Stimulated activated naive CD8-positive, alpha-beta T cell treated with anti-CD3 and anti-CD28 coated beads, Interleukin-15, Interleukin-2, amounts not matched to agents 100 ng/mL and 50 ng/mL, for 24 hours (primary cell): ENCODE measurements at regions not wholly inside any gene's neighbourhood (a gene's known extent, or its start where the extent isn't known, plus 50 kb on each side); places are given as distances from the start of the nearest gene placed in this dataset.

ENCODE experiments used
- H3K27ac Mint-ChIP-seq: one replicate; pipeline ENCODE4 v1.8.0; 2021; ENCODE audit warnings: mild to moderate bottlenecking, mixed read lengths
- H3K27me3 Mint-ChIP-seq: one replicate; pipeline ENCODE4 v1.8.0; 2021; ENCODE audit warnings: mixed read lengths
- H3K36me3 Mint-ChIP-seq: one replicate; pipeline ENCODE4 v1.8.0; 2021; ENCODE audit warnings: low read depth, mixed read lengths
- H3K4me1 Mint-ChIP-seq: one replicate; pipeline ENCODE4 v1.8.0; 2021; ENCODE audit warnings: low read depth, mixed read lengths
- H3K4me3 Mint-ChIP-seq: one replicate; pipeline ENCODE4 v1.8.0; 2021; ENCODE audit warnings: mild to moderate bottlenecking, mixed read lengths
- H3K9me3 Mint-ChIP-seq: one replicate; pipeline ENCODE4 v1.8.0; 2021; ENCODE audit warnings: mixed read lengths

DNA sequence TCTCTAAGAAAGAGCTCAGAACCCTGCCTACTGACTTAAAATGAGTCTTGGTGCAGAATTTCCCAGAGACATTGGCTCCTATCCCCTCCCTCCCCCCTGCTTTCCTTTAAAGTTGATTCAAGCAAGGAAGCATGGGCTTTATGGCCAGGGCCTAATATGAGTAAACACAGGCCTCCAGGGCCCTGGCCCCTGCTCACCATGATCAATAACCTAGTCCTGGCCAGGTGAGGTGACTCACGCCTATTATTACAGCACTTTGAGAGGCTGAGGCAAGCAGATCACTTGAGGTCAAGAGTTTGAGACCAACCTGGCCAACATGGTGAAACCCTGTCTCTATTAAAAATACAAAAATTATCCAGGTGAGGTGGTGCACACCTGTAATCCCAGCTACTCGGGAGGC is 165.1 kb upstream of the TMCC3 start:
- Mint-ChIP-seq H3K4me1 (peaks cover 12% of the 10 kb centered on the region), H3K4me3 (peak overlapping the region; percentile 35), H3K27me3 (no peaks in the 10 kb centered on the region), H3K36me3 (peaks cover 21% of the 10 kb centered on the region), H3K9me3 (peaks cover 27% of the 10 kb centered on the region), H3K27ac (peak overlapping the region; percentile 23)

GRCh38 chr12:94813314-94813713 is 163.0 kb upstream of the TMCC3 start:
- no peak overlapping the region for H3K4me3 Mint-ChIP-seq
- H3K27me3 Mint-ChIP-seq, result no peaks in the 10 kb centered on the region
- H3K36me3 Mint-ChIP-seq, result peaks cover 28% of the 10 kb centered on the region
- no peak overlapping the region for H3K27ac Mint-ChIP-seq
- peaks cover 4% of the 10 kb centered on the region for H3K4me1 Mint-ChIP-seq
- H3K9me3 Mint-ChIP-seq, result peaks cover 33% of the 10 kb centered on the region

- H3K9me3 Mint-ChIP-seq, result peaks cover 33% of the 10 kb centered on the region
- peaks cover 4% of the 10 kb centered on the region for H3K4me1 Mint-ChIP-seq
- no peak overlapping the region for H3K27ac Mint-ChIP-seq
- H3K36me3 Mint-ChIP-seq, result peaks cover 28% of the 10 kb centered on the region
- H3K4me3 Mint-ChIP-seq, result no peak overlapping the region
- no peaks in the 10 kb centered on the region for H3K27me3 Mint-ChIP-seq
Measured at GRCh38 chr12:94812345-94812744, 162.0 kb upstream of the TMCC3 start.

DNA sequence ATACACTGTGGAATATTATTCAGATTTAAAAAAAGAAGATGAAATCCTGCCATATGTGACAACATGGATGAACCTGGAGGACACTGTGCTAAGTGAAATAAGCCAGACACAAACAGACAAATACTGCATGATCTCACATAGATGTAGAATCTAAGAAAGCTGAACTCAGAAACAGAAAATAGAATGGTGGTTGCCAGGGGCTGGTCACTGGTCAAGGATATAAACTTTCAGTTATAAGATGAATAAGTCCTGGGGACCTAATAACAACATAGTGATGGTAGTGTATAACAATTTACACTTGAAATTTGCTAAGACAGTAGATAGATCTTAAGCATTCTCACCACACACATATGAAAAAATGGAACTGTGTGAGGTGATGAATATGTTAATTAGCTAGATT is 161.3 kb upstream of the TMCC3 start:
- no peak overlapping the region for H3K4me3 Mint-ChIP-seq
- peak overlapping the region; percentile 8 for H3K27ac Mint-ChIP-seq
- H3K9me3 Mint-ChIP-seq, result peaks cover 33% of the 10 kb centered on the region
- H3K36me3 Mint-ChIP-seq, result peaks cover 28% of the 10 kb centered on the region
- peaks cover 4% of the 10 kb centered on the region for H3K4me1 Mint-ChIP-seq
- no peaks in the 10 kb centered on the region for H3K27me3 Mint-ChIP-seq

- no peak overlapping the region for H3K27ac Mint-ChIP-seq
- H3K9me3 Mint-ChIP-seq, result peaks cover 14% of the 10 kb centered on the region
- H3K4me1 Mint-ChIP-seq, result no peaks in the 10 kb centered on the region
- peaks cover 19% of the 10 kb centered on the region for H3K36me3 Mint-ChIP-seq
- H3K27me3 Mint-ChIP-seq, result no peaks in the 10 kb centered on the region
- no peak overlapping the region for H3K4me3 Mint-ChIP-seq
Measured at GRCh38 chr12:94807951-94808350, 157.6 kb upstream of the TMCC3 start.

- no peaks in the 10 kb centered on the region for H3K4me1 Mint-ChIP-seq
- no peaks in the 10 kb centered on the region for H3K27me3 Mint-ChIP-seq
- no peak overlapping the region for H3K4me3 Mint-ChIP-seq
- peaks cover 8% of the 10 kb centered on the region for H3K9me3 Mint-ChIP-seq
- peaks cover 11% of the 10 kb centered on the region for H3K36me3 Mint-ChIP-seq
- no peak overlapping the region for H3K27ac Mint-ChIP-seq
Measured at GRCh38 chr12:94806617-94807016, 156.3 kb upstream of the TMCC3 start.

DNA sequence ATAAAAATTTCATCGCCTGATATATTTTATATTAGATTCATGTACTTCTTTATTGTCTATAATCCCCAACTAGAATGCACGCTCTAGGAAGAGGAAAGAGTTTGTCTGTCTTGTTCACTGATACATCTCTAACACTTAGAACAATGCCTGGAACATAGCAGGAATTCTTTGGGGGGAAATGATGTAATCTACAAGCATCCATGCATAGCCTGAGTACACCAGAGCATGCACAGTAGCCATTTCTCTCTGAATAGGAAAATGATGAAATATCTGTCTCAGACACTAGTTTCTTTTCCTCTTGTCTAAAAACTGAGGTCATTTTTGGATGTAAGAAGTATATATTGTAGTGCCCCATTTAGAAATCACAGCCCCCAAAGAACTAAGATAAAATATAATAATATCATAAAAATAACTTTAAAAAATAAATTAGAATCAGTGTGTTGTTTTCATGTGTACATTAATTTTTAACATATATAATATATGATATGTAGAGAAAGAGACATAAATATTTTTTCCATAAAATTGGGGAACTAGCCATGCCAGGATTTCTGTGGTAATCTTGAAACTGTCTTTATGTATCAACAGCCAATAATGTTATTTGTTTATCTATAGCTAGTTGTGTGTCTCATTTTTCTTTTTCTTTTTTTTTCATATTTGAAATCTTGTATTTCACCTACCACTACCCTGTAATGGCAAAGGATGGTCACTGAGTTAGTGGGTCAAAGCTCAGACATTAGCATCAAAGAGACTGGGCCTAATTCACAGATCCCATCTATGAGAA is 155.6 kb upstream of the TMCC3 start:
- Mint-ChIP-seq H3K4me3 (no peak overlapping the region), H3K27me3 (no peaks in the 10 kb centered on the region), H3K36me3 (peaks cover 7% of the 10 kb centered on the region), H3K27ac (no peak overlapping the region), H3K4me1 (no peaks in the 10 kb centered on the region), H3K9me3 (peaks cover 6% of the 10 kb centered on the region)

DNA sequence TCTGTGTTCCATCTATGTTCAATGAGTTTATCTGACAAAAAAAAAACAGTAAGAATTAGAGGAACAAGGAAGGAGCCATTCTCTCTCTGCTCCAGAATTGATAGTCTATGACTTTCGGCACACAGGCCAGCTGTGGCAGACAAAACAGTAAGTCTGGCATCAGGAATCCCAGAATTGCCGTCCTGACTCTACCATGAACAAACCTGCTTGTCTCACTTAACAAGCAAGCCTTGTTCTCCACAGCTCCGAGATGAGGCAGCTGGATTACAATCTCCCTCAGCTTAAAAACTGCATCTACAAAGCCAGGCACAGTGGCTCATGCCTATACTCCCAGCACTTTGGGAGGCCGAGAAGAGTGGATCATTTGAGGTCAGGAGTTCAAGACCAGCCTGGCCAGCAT is 153.6 kb upstream of the TMCC3 start:
- Mint-ChIP-seq H3K4me3 (no peak overlapping the region), H3K27me3 (no peaks in the 10 kb centered on the region), H3K9me3 (no peaks in the 10 kb centered on the region), H3K36me3 (no peaks in the 10 kb centered on the region), H3K27ac (no peak overlapping the region), H3K4me1 (no peaks in the 10 kb centered on the region)

DNA sequence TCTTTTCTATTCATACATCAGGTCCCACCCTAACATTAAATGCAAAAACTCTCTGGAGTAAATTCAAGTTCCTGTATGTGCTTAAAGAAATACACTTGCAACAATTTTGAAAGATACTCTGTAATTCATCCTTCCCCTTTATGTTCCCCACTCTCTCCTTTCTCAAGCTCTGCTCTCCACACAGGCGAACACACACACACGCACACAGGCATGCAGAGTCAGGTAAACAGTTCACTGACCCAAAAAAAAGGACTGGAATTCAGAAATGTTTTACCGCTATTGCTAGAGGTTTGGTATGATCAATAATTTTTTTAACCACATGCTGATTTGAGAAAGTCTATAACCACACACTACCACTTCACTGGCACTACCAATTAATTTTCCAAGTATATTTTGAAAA is 152.4 kb upstream of the TMCC3 start:
- H3K27ac Mint-ChIP-seq, result no peak overlapping the region
- no peaks in the 10 kb centered on the region for H3K27me3 Mint-ChIP-seq
- no peak overlapping the region for H3K4me3 Mint-ChIP-seq
- H3K9me3 Mint-ChIP-seq, result no peaks in the 10 kb centered on the region
- H3K4me1 Mint-ChIP-seq, result no peaks in the 10 kb centered on the region
- no peaks in the 10 kb centered on the region for H3K36me3 Mint-ChIP-seq

GRCh38 chr12:94801745-94802144 is 151.4 kb upstream of the TMCC3 start:
- no peaks in the 10 kb centered on the region for H3K4me1 Mint-ChIP-seq
- H3K9me3 Mint-ChIP-seq, result no peaks in the 10 kb centered on the region
- no peak overlapping the region for H3K27ac Mint-ChIP-seq
- H3K36me3 Mint-ChIP-seq, result no peaks in the 10 kb centered on the region
- no peak overlapping the region for H3K4me3 Mint-ChIP-seq
- H3K27me3 Mint-ChIP-seq, result no peaks in the 10 kb centered on the region

DNA sequence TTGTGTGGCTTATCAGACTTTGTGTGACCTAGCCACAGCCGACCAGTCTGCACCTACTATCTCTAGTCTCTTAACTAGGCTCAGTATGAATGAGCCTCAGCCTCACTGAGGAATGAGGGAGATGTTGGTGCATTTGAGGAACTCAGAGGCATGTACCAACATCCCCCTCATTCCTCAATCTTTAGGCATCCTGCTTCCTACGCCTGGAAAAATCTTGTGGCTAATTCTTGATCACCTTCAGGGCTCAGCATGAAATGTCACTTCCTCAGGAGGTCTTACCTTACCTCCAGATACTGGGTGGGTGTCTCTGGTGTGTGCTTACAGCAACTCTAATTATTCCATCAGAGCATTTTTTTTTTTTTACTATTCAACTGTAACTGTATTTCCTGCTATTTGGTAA is 148.8 kb upstream of the TMCC3 start:
- Mint-ChIP-seq H3K36me3 (no peaks in the 10 kb centered on the region), H3K27ac (no peak overlapping the region), H3K27me3 (no peaks in the 10 kb centered on the region), H3K9me3 (no peaks in the 10 kb centered on the region), H3K4me1 (peaks cover 5% of the 10 kb centered on the region), H3K4me3 (no peak overlapping the region)

GRCh38 chr12:94798113-94798512 is 147.8 kb upstream of the TMCC3 start:
- peaks cover 5% of the 10 kb centered on the region for H3K4me1 Mint-ChIP-seq
- no peaks in the 10 kb centered on the region for H3K36me3 Mint-ChIP-seq
- H3K9me3 Mint-ChIP-seq, result no peaks in the 10 kb centered on the region
- H3K27ac Mint-ChIP-seq, result no peak overlapping the region
- no peaks in the 10 kb centered on the region for H3K27me3 Mint-ChIP-seq
- H3K4me3 Mint-ChIP-seq, result no peak overlapping the region

DNA sequence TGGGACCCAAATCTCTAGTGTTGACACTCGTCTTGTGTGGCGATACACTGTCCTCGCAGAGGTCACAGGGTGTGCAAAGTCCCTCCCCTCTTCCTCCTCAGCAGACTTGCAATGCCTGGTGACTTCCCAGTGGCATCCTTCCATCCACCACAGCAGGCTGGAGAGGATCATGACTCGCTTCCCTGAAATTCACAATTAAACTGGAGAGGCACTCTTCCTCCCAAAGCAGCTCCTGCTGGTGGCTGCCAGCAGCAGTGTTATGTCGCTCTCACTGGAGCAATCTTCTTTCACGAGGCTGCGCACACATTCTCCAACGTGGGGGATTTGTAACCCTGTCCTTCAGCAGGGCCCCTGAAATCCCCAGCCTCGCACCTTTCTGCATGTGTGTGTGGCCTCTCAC is 145.2 kb upstream of the TMCC3 start:
- Mint-ChIP-seq H3K4me3 (no peak overlapping the region), H3K9me3 (no peaks in the 10 kb centered on the region), H3K4me1 (peaks cover 5% of the 10 kb centered on the region), H3K27ac (no peak overlapping the region), H3K27me3 (no peaks in the 10 kb centered on the region), H3K36me3 (no peaks in the 10 kb centered on the region)

GRCh38 chr12:94795044-94795443 is 144.7 kb upstream of the TMCC3 start:
- H3K4me3 Mint-ChIP-seq, result no peak overlapping the region
- no peak overlapping the region for H3K27ac Mint-ChIP-seq
- no peaks in the 10 kb centered on the region for H3K36me3 Mint-ChIP-seq
- H3K4me1 Mint-ChIP-seq, result peaks cover 5% of the 10 kb centered on the region
- H3K9me3 Mint-ChIP-seq, result no peaks in the 10 kb centered on the region
- no peaks in the 10 kb centered on the region for H3K27me3 Mint-ChIP-seq

DNA sequence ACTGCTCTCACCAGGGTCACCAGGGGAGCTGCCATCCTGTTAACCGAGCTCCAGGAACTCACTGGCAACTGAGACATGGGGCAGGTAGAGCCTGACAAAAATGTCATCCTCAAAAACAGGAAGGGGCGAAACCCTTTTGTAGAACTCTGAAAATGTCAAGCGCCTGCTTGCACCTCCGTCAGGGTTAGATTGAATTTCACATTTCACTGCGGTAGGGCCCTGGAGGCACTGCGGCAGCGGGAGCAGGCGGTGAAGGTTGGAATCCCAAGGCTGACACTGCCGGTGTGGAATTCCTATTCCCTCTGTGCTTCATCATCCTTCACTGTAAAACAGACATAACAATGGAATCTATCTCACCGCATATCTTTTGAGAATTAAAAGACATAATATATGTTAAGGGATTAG is 142.8 kb upstream of the TMCC3 start:
- Mint-ChIP-seq H3K4me1 (peaks cover 5% of the 10 kb centered on the region), H3K36me3 (no peaks in the 10 kb centered on the region), H3K27me3 (no peaks in the 10 kb centered on the region), H3K4me3 (no peak overlapping the region), H3K9me3 (no peaks in the 10 kb centered on the region), H3K27ac (no peak overlapping the region)

DNA sequence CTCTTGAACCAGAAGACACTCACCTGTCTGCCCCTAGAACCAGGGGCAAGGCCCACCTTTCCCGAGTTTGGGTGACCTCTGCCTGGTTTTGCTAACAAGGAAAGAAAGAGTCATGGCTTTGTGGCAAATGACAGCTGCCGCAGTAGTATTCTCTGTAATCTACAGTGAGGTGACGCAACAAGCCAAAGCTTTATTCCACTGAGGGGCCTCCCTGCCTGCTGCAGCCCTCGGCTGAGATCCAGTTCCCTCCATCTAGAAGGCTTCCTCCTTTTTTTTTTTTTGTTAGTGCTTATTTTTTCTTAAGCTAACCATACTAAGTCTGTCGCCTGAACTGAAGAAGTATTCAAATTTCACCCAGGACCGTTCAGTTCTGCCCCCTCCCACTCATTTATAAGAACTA is 142.3 kb upstream of the TMCC3 start:
- Mint-ChIP-seq H3K27ac (no peak overlapping the region), H3K4me1 (peaks cover 5% of the 10 kb centered on the region), H3K36me3 (no peaks in the 10 kb centered on the region), H3K27me3 (no peaks in the 10 kb centered on the region), H3K9me3 (no peaks in the 10 kb centered on the region), H3K4me3 (no peak overlapping the region)
